Gastroesophageal sphincter (tissue), 4 donors: ENCODE measurements at regions not wholly inside any gene's neighbourhood (a gene's known extent, or its start where the extent isn't known, plus 50 kb on each side); places are given as distances from the start of the nearest gene placed in this dataset.

Source experiments
- ATAC-seq: fragments of 150-250 bp; one replicate; pipeline ENCODE4 v1.9.1; 2016; ENCODE audit warnings: mild to moderate bottlenecking, moderate library complexity
- H3K27ac ChIP-seq, 4 donors: fragments of 200-600 bp; sonication (generic) in 3 of 4; 1 replicate in 3 of 4; 2 replicates in 1 of 4; pipeline ENCODE4 v1.5.1; 2016 to 2019
- H3K27me3 ChIP-seq: fragments of 200-600 bp; sonication (generic); one replicate; pipeline ENCODE4 v1.5.1; 2019
- H3K36me3 ChIP-seq, 2 donors: fragments of 200-600 bp; sonication (generic); one replicate each; pipeline ENCODE4 v1.5.1; 2019; ENCODE audit warnings: control low read depth in 1 of 2
- H3K4me1 ChIP-seq, 3 donors: fragments of 200-600 bp; sonication (generic); 1 replicate in 2 of 3; 2 replicates in 1 of 3; pipeline ENCODE4 v1.5.1; 2016 to 2019; ENCODE audit warnings: control low read depth in 2 of 3
- H3K4me3 ChIP-seq, 2 donors: fragments of 200-600 bp; sonication (generic); one replicate each; pipeline ENCODE4 v1.5.1; 2019; ENCODE audit warnings: mild to moderate bottlenecking in 1 of 2, moderate library complexity in 1 of 2
- H3K9me3 ChIP-seq, 3 donors: fragments of 200-600 bp; sonication (generic); one replicate each; pipeline ENCODE4 v1.5.1; 2017 to 2019; ENCODE audit warnings: control low read depth in 2 of 3
- EP300 ChIP-seq: sonication (generic); formaldehyde crosslinking; IDR thresholded peaks from one replicate; pipeline ENCODE4 v1.6.1; 2017; ENCODE audit warnings: antibody characterized with exemption, mild to moderate bottlenecking
- POLR2A ChIP-seq, 2 donors: fragments of 450-650 bp; IDR thresholded peaks; one replicate each; pipeline ENCODE4 v1.6.1; 2017; ENCODE audit warnings: antibody characterized with exemption in 2 of 2, mild to moderate bottlenecking in 2 of 2, moderate library complexity in 1 of 2
- POLR2AphosphoS5 ChIP-seq: sonication (generic); formaldehyde crosslinking; IDR thresholded peaks from one replicate; pipeline ENCODE4 v1.6.1; 2017; ENCODE audit warnings: antibody characterized with exemption
- WGBS, 2 donors: methylation state at CpG; one replicate each; pipeline ENCODE4 v1.1.5; 2018; ENCODE audit warnings: low coverage in 1 of 2; 5-methylcytosine and 5-hydroxymethylcytosine counted together
- TF ChIP-seq, protein P1 (sequence below), 4 experiments: fragments of 200-600 bp in 2 of 4; fragments of 450-650 bp in 2 of 4; sonication (generic) in 1 of 4; IDR thresholded peaks; one replicate each; pipeline ENCODE4 v1.5.1; 2017 to 2019; ENCODE audit warnings: antibody characterized with exemption in 4 of 4, mild to moderate bottlenecking in 2 of 4, moderate library complexity in 2 of 4

- H3K4me3 ChIP-seq, result no peak overlapping the region
- H3K27me3 ChIP-seq, result no peaks in the 10 kb centered on the region
- no peaks in the 10 kb centered on the region for H3K4me1 ChIP-seq
- no CpG with 5 or more reads among the region's 2 CpGs for WGBS, 2 donors
- H3K9me3 ChIP-seq, result no peaks in the 10 kb centered on the region
- H3K27ac ChIP-seq, result no peak overlapping the region
- ATAC-seq, result no peak
- TF ChIP-seq, protein P1, sequence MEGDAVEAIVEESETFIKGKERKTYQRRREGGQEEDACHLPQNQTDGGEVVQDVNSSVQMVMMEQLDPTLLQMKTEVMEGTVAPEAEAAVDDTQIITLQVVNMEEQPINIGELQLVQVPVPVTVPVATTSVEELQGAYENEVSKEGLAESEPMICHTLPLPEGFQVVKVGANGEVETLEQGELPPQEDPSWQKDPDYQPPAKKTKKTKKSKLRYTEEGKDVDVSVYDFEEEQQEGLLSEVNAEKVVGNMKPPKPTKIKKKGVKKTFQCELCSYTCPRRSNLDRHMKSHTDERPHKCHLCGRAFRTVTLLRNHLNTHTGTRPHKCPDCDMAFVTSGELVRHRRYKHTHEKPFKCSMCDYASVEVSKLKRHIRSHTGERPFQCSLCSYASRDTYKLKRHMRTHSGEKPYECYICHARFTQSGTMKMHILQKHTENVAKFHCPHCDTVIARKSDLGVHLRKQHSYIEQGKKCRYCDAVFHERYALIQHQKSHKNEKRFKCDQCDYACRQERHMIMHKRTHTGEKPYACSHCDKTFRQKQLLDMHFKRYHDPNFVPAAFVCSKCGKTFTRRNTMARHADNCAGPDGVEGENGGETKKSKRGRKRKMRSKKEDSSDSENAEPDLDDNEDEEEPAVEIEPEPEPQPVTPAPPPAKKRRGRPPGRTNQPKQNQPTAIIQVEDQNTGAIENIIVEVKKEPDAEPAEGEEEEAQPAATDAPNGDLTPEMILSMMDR (IDR thresholded peaks at IDR 0.05), result no peak
- no peak for TF ChIP-seq POLR2A (IDR thresholded peaks at IDR 0.05)
- TF ChIP-seq POLR2AphosphoS5, result no peak
- TF ChIP-seq EP300, result no peak
- no peaks in the 10 kb centered on the region for H3K36me3 ChIP-seq
Measured at GRCh38 chr10:129120441-129120840, 346.6 kb upstream of the MGMT start.

DNA sequence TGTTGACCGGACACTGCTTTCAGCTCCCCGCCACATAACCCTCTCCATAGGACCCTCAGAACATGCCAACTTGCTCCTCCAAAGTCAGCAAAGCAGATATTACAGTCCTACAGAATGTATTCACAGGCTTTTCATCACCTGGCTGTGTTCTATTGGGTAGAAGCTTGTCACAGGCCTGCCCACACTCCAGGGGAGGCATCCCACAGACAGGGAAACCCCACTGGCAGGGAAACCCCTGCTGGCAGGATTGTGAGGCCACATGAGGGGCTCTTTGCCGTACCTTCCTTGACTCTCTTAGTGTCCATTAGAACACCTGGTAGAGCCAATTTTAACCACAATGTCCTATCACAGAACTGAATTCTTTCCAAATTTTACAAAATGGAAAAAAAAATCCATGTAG, 344.2 kb upstream of the MGMT start:
- WGBS, 2 donors, result 91% methylated on average over 1 of the region's 3 CpGs; no CpG with 5 or more reads in 1 of the 2 donors
- peaks cover 0 to 9% (median 0%) of the 10 kb centered on the region in 3 donors for H3K9me3 ChIP-seq
- ATAC-seq, result no peak
- H3K27me3 ChIP-seq, result no peaks in the 10 kb centered on the region
- H3K4me1 ChIP-seq, result no peaks in the 10 kb centered on the region
- no peak overlapping the region for H3K4me3 ChIP-seq
- H3K36me3 ChIP-seq, result no peaks in the 10 kb centered on the region
- no peak overlapping the region for H3K27ac ChIP-seq
- TF ChIP-seq POLR2AphosphoS5, result no peak
- TF ChIP-seq, protein P1 (IDR thresholded peaks at IDR 0.05), result no peak
- no peak for TF ChIP-seq POLR2A (IDR thresholded peaks at IDR 0.05)
- TF ChIP-seq EP300, result no peak

GRCh38 chr10:129123428-129123827, 343.6 kb upstream of the MGMT start:
- Histone ChIP-seq H3K9me3 (peaks cover 0 to 9% (median 0%) of the 10 kb centered on the region in 3 donors), H3K4me1 (no peaks in the 10 kb centered on the region), H3K36me3 (no peaks in the 10 kb centered on the region), H3K4me3 (no peak overlapping the region), H3K27ac (no peak overlapping the region), H3K27me3 (no peaks in the 10 kb centered on the region)
- no peak for ATAC-seq
- 47 to 83% methylated on average over 3 to 5 of the region's 6 CpGs for WGBS, 2 donors
- TF ChIP-seq POLR2AphosphoS5, result no peak
- no peak for TF ChIP-seq EP300
- TF ChIP-seq POLR2A (IDR thresholded peaks at IDR 0.05), result no peak
- TF ChIP-seq, protein P1 (IDR thresholded peaks at IDR 0.05), result no peak

GRCh38 chr10:129126982-129127381, 340.1 kb upstream of the MGMT start:
- H3K27me3 ChIP-seq, result peaks cover 11% of the 10 kb centered on the region
- no peak overlapping the region for H3K4me3 ChIP-seq
- WGBS, 2 donors, result 72 to 78% methylated on average over 3 to 4 of the region's 4 CpGs
- H3K4me1 ChIP-seq, result no peaks in the 10 kb centered on the region
- no peak overlapping the region for H3K27ac ChIP-seq
- no peak for TF ChIP-seq EP300
- no peak for TF ChIP-seq POLR2AphosphoS5
- TF ChIP-seq, protein P1 (IDR thresholded peaks at IDR 0.05), result no peak
- H3K36me3 ChIP-seq, result no peaks in the 10 kb centered on the region
- no peak for ATAC-seq
- H3K9me3 ChIP-seq, result peaks cover 0 to 9% (median 0%) of the 10 kb centered on the region in 3 donors

- peak; percentile 69 for ATAC-seq
- Histone ChIP-seq H3K4me1 (no peaks in the 10 kb centered on the region), H3K27ac (no peak overlapping the region), H3K9me3 (no peaks in the 10 kb centered on the region), H3K27me3 (peaks cover 27% of the 10 kb centered on the region), H3K36me3 (no peaks in the 10 kb centered on the region), H3K4me3 (no peak overlapping the region)
- TF ChIP-seq EP300 (no peak), POLR2A (IDR thresholded peaks at IDR 0.05) (no peak), POLR2AphosphoS5 (no peak)
- TF ChIP-seq, protein P1 (IDR thresholded peaks at IDR 0.05), result no peak
- WGBS, 2 donors, result 71 to 74% methylated on average over 12 of the region's 12 CpGs
Measured at GRCh38 chr10:129131457-129132132, 335.4 kb upstream of the MGMT start.
